ENCODE measurements at regions not wholly inside any gene's neighbourhood (a gene's known extent, or its start where the extent isn't known, plus 50 kb on each side); places are given as distances from the start of the nearest gene placed in this dataset.
"Not testable (repeated sequence)": the region's sequence is repeated elsewhere in the genome, so short reads cannot be mapped to it uniquely, and the experiment has no call there.

DNA sequence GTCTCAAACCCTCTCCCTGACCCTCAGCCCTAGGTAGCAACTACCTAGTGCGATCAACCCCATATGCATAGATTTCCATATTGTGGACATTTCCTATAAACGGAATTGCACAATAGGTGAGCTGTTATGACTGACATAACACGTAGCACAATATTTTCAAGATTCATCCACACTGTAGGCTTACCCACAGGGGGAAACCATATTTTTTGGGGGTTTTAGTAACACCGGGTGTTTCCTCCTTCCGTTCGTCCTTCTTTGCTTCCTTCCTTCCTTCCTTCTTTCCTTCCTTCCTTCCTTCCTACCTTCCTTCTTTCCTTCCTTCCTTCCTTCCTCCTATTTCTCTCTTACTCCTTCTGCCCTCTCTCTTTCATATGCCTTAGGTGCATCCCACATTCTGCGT, 524.2 kb downstream of the CWH43 start:
- DNase-seq = not testable (repeated sequence)

DNA sequence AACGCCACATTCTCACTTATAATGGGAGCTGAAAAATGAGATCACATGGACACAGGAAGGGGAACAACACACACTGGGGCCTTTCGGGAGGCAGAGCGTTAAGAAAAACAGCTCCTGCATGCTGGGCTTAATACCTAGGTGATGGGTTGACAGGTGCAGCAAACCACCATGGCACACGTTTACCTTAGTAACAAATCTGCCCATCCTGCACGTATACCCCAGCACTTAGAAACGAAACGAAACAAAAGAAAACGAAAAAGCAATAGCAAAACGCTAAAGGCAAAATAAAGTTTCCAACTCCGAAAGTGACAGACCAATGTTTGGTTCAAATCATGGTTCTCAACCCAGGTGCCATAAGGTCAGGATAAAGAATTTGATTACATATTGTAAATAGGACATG, 525.3 kb downstream of the CWH43 start:
- DNase-seq = peak; percentile 3

DNA sequence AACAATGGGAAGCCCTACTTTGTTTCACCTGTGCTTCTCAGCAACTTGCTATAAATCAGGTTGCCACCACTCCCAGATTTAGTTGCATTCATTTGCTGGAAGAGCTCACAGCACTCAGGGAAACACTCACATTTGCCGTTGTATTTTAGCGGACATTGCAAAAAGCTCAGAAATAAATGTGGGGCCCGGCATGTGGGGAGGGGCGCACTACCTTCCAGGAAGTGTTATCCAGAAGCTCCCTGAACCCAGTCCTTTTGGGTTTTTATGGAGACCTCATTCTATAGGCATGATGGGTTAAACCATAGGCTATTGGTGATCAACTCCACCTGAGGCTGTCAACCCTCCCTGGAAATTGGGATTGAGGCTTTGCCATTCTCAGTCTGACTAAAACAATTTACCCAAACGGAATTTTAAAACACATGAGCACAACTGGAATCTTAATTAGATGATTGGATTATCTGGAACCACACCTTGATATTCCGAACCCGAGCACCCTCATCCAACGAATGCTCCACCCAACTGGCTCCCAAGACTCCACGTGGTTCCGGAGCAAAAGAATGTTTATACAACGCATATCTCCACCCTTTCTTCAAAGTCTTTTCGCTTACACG, 525.9 kb downstream of the CWH43 start:
- DNase-seq = peak; percentile 12

DNA sequence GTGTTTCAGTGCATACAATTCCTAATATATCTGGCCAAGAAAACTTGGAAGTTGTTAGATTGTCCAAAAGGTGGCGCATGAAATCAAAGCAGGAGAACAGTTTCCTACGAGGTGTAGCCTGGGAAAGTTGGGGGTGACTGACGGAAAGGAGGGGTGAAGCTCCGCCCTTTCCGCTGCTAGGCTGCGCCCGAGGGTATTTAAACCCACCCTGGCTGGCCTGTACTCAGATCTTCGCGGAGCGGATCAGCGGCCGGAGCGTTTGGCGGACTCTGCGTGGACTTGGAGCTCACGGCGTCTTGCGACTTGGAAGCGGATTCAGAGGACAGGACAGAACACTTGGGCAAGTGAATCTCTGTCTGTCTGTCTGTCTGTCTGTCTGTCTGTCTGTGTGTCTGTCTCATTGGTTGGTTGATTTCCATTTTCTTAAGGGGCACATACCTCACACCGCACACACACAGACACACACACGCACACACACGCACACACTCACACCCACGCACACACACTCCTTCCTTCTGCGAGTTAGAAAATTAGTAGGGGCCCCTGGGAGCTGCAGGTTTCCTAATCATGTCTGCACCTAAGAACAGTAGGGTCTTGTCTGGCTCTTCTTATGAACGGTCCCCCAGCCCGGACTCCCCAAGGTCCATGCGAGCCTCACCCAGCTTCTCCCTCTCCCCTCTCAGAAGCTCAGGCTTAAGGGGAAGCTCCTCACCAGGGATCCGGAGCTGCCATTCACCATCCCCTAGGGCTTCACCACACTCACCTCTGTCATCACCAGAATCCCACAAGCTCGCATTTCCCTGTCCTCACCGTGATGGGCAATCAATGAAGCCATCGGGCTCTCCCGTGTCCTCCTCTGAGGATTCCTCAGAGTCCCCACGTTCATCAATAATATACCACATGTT, 526.8 kb downstream of the CWH43 start:
- DNase-seq = peak; percentile 10

DNA sequence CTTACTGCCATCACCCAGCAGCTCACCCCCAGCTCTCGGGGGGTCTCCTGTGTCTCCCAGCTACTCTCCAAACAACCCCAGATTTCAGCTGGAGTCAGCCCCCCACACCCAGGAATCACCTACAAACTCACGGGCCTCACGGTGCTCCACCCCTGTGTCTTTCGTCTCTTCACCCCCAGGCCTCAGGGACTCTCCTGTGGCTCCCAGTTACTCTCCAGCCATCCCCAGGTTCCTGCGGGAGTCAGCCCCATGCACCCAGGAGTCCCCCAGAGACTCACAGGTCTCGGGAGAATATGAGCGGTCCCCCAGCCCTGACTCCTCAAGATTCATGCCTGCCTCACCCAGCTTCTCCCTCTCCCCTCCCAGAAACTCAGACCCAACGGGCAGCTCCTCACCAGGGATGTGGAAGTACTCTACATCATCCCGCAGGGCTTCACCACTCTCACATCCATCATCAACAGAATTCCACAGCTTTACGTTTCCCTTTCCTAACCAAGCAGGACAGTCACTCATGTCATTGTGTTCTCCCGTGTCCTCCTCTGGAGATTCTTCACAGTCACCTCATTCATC, 527.6 kb downstream of the CWH43 start:
- not testable (repeated sequence) for DNase-seq

DNA sequence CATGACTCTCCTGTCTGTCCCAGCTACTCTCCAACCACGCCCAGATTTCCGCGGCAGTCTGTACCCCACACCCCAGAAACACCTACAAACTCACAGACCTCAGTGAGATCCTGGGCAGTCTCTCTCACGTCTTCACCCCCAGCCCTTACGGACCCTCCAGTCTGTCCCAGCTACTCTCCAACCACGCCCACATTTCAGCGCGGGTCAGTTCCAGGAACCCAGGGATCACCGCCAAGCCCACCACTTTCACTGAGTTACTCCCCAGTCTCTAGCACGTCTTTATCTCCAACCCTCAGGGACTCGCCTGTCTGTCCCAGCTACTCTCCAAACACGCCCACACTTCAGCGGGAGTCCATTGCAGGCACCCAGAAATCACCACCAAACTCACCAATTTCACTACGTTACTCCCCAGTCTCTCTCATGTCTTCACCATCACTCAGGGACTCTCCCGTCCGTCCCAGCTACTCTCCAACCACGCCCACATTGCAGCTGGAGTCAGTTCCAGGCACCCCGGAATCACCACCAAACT, 528.2 kb downstream of the CWH43 start:
- peak; percentile 16 for DNase-seq

DNA sequence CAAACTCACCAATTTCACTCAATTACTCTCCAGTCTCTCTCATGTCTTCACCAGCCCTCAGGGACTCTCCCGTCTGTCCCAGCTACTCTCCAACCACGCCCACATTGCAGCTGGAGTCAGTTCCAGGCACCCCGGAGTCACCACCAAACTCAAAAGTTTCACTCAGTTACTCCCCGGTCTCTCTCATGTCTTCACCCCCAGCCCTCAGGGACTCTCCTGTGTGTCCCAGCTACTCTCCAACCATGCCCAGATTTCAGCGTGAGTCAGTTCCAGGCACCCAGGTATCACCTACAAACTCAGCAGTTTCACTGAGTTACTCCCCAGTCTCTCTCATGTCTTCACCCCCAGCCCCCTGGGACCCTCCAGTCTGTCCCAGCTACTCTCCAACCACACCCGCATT, 528.8 kb downstream of the CWH43 start:
- DNase-seq = peak; percentile 7

DNA sequence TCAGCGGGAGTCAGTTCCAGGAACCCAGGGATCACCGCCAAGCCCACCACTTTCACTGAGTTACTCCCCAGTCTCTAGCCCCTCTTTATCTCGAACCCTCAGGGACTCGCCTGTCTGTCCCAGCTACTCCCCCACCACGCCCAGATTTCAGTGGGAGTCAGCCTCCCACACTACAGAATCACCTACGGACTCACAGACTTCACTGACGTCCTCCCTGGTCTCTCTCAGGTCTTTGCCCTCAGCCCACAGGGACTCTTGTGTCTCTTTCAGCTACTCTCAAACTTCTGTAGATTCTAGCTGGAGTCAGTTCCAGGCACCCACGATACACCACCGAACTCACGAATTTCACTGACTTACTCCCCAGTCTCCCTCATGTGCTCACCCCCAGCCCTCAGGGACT, 529.2 kb downstream of the CWH43 start:
- DNase-seq = not testable (repeated sequence)

DNA sequence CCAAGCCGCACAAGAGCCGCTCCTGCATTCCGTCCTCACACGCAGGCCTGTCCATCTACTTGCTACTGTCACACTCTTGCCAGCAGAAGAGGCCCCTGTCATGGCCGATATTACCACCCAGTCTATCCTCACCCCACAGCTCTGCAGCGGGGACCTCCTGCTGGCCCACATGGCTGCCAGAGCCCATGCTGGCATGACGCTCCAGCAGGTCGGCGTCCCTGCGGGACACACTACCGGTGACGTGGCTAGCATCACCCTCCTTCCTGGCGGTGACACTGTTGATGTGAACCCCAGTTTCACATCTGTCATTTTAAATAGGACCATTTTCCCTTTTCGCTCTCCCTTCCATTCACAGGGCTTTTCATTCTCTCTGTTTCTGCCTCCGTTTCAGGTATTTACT, 530.0 kb downstream of the CWH43 start:
- DNase-seq = not testable (repeated sequence)

DNA sequence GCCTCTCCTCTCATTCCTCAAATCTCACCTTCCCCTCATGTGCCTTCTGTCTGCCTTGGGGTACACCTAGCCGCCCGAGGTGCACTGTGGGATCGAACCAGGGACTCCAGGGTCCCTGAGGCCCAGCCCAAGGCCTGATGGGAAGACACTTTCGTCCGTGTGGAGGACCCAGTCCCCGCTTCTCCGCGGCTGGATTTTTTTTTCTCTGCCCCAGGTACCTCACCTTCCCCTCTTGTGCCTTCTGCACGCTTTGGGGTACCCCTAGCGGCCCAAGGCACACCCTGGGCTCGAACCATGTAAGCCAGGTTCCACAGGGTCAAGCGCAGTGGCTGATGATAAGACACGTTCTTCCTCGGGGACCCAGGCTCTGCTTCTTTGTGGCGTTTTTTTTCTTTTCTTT, 530.7 kb downstream of the CWH43 start:
- DNase-seq = no peak

DNA sequence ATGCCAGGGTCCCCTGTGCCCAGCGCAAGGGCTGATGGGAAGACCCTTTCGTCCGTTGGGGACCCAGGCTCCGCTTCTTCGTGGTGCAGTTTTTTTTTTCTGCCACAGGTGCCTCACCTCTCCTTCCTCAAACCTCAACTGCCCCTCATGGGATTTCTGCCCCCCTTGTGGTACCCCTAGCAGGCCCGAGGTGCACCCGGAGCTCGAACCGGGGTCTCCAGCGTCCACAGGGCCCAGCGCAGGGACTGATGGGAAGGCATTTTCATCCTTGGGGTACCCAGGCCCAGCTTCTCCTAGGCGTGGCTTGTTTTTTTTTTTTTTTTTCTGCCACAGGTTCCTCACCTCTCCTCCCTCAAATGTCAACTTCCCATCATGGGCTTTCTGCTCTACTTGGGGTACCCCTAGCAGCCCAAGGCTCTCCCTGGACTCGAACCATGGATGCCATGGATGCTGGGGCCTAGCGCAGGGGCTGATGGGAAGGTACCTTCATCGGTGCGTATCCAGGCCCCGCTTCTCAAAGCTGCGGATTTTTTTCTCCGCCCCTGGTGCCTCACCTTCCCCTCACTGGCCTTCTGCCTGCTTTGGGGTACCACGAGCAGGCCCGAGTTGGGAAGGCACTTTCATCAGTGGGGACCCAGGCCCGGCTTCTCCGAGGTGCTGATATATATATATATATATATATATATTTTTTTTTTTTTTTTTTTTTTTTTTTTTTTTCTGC, 531.6 kb downstream of the CWH43 start:
- DNase-seq = not testable (repeated sequence)

DNA sequence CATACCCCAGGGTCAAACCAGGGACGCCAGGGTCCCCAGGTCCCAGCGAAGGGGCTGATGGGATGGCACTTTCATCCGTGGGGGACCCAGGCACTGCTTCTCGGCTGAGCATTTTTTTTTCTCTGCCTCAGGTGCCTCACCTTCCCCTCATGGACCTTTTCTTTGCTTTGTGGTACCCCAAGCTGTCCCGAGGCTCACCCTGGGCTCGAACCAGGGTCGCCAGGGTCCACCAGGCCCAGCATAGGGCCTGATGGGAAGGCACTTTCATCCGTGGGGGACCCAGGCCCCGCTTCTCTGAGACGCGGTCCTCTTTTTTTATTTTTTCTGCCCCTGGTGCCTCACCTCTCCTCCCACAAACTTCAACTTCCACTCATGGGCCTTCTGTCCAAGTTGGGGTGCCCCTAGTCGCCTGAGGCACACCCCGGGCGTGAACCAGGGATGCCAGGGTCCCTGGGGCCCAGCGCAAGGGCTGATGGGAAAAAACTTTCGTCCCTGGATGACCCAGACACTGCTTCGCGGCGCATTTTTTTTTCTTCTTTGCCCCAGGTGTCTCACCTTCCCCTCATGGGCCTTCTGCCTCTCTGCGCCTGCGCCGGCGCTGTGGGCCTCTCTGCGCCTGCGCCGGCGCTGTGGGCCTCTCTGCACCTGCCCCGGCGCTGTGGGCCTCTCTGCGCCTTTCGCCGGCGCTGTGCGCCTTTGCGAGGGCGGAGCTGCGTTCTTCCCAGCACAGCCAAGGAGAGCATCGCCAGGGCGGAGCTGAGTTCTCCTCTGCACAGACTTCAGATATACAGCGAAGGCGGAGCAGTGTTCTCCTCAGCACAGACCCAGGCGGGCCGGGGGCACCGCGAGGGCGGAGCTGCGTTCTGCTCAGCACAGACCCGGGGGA, 533.3 kb downstream of the CWH43 start:
- not testable (repeated sequence) for DNase-seq

DNA sequence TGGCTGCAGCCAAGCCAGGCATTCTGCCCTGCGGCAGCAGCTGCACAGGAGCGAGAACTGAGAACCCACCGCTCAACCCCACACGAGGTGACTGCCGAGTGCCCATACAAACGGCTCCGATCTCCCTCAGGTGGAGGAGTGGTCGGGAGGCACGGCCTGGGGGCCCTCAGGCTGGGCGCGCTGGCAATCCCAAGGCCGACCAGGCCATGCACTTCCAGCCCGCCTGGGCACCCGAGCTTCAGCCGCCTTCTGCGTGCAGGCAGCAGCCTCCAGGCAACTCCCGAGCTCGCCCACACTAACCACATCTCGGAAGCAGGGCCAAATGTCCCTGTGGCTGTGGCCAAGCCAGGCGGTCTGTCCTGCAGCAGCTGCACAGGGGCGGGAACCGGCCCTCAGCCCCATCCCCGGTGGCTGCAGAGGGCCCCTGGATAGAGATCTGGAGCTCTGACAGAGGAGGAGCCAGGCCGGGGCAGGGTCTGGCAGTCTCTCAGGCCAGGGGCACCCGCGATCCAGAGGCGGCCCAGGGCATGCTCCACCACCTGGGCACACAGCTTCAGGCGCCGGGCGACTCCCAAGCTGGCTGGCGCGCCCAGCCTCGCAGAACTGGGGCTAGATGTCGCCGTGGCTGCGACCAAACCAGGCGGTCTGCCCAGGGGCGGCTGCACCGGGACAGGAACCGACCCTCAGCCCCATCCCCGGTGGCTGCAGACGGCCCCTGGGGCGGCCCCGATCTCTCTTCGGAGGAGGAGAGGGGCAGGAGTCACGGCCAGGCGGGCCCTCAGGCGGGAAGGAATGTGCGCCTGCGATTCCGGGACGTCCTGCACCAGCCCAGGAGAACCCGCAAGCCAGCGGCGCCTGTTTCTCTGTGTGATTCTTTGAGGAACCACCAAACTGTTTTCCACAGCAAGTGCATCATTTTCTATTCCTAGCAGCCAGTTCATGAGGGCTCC, 538.0 kb downstream of the CWH43 start:
- DNase-seq = not testable (repeated sequence)

DNA sequence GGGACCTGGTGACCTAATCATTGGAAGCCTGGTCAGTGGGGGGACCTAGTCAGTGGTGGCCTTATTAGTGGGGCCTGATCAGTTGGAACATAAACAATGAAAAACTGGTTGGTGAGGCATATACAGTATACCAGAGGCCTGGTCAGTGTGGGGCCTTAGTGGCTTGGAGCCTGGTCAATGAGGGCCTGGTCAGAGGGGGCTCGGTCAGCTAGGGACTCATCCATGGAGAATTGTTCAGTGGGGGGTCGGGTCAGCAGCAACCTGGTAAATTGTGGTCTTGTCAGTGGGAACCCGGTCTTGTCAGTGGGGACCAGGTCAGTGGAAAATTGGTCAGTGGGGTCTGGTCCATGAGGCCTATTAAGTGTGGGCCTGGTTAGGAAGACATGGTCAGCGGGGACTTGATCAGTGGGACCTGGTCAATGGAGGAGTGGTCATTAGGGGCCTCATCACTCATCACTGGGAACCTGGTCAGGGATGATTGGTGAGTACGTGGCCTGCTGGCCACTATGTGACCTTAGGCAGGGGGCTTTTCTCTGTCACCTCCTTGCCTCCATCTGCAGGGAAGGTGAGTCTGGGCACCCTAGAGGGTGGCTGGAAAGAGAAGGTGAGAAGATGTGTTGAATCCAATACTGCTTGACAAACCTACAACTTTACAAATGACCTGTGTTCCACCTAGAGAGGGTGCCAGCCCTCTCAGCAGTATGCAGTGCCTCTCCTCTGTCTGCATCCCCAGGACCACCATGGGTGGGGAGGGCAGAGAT, 573.0 kb downstream of the CWH43 start:
- DNase-seq = not testable (repeated sequence)

DNA sequence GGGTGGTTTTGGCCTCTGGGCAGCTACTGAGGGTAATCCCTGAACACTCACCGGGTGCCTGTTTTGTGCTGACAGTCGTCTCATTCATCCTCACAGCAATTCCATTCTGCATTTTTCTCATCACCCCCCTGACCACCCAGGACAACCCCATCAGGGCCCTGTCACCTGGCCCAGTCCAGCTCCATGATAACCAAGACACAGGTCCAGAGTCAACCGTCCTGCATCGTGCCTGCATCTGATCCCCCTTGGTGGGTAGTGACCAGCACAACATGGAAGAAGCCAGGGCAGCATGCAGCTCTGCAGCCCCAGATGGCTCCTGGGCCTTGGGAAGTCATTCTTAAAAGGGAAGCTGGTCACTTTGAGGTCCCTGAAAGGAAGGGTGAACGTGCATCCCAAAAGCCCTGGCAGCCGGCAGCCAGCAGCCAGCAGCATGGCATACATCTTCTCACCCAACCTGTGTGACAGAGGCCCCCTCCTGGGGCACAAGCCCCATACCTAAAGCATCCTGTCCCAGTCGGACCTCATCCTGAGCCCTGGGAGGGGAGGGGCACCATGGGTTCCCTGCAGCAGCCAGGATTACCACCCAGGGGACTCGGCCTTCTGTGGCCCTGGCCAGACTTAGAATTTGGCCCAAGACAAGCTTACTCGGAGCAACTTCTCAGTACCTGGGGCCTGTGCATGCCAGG, 574.2 kb downstream of the CWH43 start:
- DNase-seq = not testable (repeated sequence)

DNA sequence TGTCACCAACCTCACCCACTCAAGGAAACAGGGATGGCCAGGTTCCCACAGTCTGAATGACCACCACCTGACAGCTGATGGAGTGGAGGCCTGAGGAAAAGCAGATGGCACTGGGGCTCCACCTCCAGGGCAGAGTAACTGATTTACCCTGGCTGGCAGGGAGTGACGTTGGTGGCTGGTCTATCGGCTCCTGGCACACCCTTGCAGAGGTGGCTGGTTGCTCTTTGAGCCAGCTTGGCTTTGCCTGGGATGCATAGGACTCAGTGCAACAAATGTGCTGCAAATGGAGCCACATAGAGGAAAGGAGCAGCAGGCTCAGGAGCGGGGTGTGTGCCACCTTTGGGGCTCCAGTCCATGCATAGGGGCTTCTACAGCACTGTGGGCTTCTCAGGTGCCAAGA, 574.8 kb downstream of the CWH43 start:
- DNase-seq = not testable (repeated sequence)

DNA sequence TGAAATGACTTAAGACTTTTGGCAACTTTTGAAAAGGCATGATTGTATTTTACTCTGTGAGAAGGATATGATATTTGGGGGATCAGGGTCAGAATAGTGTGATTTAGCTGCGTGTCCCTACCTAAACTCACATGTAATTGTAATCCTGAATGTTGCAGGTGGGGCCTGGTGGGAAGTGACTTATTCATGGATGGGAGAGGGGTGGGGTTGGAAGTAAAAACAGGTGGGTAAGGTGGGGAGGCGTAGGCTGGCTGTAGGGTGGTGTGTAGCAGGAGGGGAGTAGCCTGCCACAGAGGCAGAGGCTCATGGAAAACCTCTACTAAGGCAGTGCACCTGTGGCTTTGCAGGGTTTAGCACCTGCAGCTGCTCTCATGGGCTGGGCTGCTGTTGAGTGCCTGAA, 584.2 kb downstream of the CWH43 start:
- not testable (repeated sequence) for DNase-seq

DNA sequence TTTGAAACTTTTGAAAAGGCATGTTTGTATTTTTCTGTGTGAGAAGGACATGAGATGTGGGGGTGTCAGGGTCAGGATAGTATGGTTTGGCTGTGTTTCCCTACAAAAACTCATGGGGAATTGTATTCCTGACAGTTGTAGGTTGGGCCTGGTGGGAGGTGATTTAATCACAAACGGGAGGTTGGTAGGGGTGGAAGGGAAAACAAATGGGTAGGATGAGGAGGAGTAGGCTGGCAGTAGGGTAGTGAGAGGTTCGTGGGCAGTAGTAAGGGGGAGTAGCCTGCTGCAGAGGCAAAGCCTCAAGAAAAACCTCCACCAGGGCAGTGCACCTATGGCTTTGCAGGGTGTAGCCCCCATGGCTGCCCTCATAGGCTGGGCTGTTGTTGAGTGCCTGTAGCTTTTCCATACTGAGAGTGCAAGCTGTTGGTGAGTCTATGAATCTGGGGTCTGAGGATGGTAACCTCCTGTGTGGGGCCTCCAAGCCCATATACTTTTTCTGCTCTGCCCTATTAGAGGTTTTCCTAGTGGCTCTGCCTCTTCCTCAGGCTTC, 587.7 kb downstream of the CWH43 start:
- not testable (repeated sequence) for DNase-seq

DNA sequence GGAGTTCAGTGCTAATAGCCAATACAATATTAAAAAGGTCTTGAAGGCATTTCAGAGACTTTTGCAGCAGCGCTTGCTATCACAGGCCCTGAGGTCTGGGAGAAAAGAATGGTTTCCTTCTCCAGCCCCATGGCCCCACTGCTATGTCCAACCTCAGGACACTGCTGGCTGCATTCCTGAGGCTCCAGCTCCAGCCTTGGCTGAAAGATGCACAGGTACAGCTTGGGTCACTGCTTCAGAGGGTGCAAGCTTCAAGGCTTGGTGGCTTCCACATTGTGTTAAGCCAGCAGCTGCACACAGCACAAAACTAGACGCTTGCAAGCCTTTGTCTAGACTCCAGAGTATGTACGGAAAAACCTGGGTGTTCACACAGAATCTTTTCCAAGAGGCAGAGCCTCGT, 589.2 kb downstream of the CWH43 start:
- DNase-seq = not testable (repeated sequence)
